ENCODE measurements at regions not wholly inside any gene's neighbourhood (a gene's known extent, or its start where the extent isn't known, plus 50 kb on each side); places are given as distances from the start of the nearest gene placed in this dataset.

- TF ChIP-seq CTCF (IDR thresholded peaks at IDR 0.05) (no peak), POLR2A (IDR thresholded peaks at IDR 0.05) (no peak)
Measured at GRCh38 chr1:88291611-88292354, 392.3 kb upstream of the PKN2 start.
